HG03442 (cell line): ENCODE measurements at regions not wholly inside any gene's neighbourhood (a gene's known extent, or its start where the extent isn't known, plus 50 kb on each side); places are given as distances from the start of the nearest gene placed in this dataset.

Experiments
- ATAC-seq: cut with Tn5 transposase; IDR thresholded peaks from one replicate; pipeline ENCODE4 v1.9.1; 2021; ENCODE audit warnings: mild to moderate bottlenecking, moderate library complexity; ENCODE audit not compliant: unreplicated experiment

- ATAC-seq = no peak
These were observed 66.3 kb upstream of the NCOR2 start for GRCh38 chr12:124633365-124634362.

DNA sequence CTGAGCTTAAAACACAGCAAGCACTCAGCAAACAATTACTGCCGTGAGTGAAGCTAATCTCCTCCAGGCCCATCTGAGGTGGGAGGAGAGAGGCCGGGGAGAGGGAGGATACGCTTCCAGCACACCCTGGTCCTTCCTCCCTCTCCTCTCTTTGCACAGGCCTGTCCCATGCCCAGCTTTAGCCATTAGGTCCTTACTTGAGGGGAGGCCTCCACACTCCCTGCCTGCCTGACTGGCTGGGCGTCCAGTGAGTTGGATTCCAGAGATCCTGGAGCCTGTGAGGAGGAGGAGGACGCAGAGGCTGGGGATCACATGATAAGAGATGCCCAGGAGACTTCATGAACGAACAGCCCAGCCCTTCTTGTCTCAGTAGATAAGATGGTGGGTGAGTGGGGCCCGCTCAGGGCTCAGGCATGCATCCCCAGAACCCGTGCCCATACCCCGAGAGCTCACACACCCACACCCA lies 65.1 kb upstream of the NCOR2 start:
- ATAC-seq = no peak

DNA sequence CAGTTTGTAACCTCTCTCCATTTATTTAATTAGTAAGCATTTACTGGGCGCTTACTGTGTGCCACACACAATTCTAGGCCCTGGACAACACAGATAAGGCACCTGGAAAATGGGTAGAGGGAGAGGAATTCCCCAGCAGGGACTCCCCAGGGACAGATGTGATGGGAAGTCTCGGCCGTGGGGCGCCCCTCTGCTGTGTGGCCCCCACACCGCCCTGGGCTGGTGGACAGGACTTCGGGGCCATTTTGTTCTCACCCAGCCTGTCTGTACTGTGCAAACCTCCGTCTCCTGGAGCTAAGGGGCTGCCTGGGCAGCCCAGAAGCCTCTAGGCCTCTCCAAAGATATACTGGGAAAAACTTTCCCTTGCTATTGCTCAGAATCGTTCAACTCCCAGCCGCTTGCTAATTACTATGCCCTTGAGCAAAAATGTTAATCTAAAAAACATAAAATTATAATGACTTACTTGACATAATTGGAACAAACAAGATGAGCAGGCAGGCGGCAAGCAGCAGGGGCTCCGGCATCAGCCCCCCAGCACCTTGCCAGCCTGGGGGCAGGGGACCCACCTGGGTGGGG lies 64.4 kb upstream of the NCOR2 start:
- no peak for ATAC-seq

DNA sequence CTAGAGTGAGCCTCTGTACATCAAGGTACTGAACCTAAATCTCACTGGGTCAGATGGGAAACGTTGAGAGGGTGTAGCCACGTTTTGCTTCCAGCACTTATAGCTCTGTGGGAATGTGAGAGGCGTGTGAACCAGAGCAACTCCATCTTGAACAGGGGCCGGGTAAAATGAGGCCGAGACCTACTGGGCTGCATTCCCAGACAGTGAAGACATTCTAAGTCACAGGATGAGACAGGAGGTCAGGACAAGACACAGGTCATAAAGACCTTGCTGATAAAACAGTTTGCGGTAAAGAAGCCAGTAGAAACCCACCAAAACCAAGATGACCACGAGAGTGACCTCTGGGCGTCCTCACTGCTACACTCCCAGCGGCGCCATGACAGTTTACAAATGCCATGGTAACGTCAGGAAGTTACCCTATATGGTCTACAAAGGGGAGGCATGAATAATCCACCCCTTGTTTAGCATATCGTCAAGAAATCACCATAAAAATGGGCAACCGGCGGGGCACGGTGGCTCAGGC lies 63.4 kb upstream of the NCOR2 start:
- no peak for ATAC-seq

GRCh38 chr12:124629789-124630480 lies 62.5 kb upstream of the NCOR2 start:
- no peak for ATAC-seq

DNA sequence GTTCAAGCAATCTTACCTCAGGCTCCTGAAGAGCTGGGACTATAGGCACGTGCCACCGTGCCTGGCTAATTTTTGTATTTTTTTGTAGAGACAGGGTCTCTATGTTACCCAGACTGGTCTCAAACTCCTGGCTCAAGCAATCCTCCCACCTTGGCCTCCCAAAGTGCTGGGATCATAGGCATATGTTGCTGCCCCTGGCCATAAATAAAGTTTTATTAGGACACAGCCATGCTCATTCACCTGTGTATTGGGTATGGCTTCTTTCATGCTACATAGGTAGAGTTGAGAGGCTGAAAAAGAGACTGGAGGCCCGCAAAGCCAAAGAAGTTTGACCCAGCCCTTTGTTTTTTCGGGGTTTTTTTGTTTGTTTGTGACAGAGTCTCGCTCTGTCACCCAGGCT lies 61.7 kb upstream of the NCOR2 start:
- no peak for ATAC-seq

GRCh38 chr12:124627956-124628355 lies 60.5 kb upstream of the NCOR2 start:
- no peak for ATAC-seq

GRCh38 chr12:124626971-124627411 lies 59.6 kb upstream of the NCOR2 start:
- ATAC-seq = no peak

GRCh38 chr12:124625867-124626675 lies 58.7 kb upstream of the NCOR2 start:
- no peak for ATAC-seq

- ATAC-seq = no peak
These were observed 57.4 kb upstream of the NCOR2 start for GRCh38 chr12:124624823-124625222.

DNA sequence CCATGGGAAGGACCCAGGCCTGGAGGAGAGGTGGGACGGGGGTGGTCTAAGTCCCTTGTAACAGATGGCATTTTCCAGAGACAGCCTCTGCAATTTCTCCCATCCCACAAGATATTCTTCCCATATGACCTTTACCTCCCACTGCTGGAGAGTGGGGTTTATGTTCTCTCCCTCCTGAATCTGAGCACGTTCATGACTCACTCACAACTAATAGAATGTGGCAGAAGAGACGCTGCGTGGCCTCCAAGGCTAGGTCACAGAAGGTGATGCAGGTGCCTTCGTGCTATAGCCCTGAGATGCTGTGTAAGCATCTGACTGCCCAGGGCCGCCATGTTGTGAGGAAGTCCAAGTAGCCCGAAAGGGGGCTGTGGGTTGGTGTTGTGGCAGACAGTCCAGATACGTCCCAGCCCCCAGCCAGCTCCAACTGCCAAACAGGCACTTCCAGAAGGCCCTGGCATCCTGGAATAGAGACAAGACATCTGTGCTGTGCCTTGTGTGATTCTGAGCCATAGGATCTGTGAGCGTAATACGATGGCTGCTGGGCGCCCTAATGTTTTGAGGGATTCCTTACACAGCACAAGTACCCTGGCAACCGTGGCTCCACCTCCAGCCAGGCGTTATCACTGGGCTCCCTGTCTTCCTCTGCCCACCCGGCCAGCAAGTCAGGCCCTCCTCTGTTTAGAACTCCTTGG lies 56.1 kb upstream of the NCOR2 start:
- no peak for ATAC-seq

DNA sequence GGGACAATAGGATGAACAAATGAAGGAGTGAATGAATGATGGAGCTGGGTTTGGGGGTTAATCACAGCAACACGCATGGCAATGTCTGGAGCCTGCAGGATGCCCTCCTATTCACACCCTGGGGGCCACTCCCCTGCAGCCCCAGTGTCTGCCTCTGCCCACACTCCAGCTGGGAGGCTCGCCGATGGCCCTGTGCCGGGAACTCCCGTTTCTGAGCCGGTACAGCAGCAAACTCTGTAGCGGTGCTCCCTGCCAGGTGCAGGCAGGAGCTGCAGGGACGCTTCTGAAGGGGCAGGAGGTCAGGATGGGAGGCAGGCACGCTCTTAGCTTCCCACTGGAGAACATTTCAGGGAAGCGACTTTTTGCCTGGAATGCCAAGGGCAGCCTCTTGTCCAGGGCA lies 55.4 kb upstream of the NCOR2 start:
- no peak for ATAC-seq

DNA sequence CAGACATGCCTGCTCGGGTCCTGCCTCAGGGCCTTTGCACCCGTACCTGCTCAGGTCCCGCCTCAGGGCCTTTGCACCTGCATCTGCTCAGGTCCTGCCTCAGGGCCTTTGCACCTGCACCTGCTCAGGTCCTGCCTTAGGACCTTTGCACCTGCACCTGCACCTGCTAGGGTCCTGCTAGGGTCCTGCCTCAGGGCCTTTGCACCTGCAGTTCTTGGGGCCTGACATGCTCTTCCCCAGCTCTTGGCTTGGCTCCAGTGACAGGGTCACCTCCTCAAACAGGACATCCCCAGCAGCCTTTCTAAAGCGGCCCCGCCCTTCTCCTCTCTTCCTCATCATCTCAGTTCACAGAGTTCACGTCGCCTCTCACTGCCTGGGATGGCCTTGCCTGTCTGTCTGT lies 54.9 kb upstream of the NCOR2 start:
- ATAC-seq = no peak

DNA sequence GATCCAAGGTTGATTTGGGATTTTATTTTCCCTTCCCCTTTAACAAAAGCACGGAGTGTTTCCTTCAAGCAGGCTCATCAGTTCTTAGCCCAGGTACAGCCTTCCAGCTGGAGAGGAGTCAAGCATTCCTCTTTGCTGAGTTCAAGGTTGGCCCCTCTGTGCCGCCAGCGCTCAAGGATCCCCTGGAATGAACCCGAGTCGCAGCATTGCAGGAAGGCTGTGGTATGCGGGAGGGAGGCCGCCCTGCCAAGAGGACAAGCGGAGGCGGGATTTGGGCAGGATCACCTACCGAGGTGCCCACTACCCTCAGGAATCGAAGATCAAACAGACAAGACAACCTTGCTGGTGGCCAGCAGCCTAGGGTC lies 53.9 kb upstream of the NCOR2 start:
- ATAC-seq = no peak

DNA sequence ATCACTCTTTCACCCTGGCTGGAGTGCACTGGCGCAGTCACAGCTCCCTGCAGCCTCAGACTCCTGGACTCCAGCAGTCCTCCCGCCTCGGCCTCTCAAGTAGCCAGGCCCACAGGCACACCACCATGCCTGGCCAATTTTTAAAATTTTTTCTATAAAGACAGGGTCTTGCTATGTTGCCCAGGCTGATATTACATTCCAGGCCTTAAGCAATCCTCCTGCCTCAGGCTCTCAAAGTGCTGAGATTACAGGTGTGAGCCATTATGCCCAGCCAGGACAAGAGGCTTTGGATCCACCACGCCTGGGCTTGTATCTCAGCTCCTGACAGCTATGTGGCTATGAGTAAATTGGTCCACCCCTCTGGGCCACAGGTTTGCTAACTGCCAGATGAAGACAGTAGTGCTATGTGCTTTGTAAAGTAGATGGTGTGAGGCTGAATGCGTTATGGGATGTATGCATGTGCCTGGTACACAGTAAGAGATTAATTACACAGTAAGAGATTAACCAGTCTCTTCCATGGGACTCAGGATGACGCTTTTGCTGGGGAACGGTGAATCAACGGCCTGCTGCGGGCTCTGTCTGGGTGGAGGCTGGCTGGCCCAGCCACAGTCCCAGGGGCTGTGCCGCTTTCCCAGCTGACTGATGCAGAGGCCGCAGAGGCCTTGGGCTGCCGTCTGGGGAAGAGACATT lies 53.3 kb upstream of the NCOR2 start:
- ATAC-seq = no peak

DNA sequence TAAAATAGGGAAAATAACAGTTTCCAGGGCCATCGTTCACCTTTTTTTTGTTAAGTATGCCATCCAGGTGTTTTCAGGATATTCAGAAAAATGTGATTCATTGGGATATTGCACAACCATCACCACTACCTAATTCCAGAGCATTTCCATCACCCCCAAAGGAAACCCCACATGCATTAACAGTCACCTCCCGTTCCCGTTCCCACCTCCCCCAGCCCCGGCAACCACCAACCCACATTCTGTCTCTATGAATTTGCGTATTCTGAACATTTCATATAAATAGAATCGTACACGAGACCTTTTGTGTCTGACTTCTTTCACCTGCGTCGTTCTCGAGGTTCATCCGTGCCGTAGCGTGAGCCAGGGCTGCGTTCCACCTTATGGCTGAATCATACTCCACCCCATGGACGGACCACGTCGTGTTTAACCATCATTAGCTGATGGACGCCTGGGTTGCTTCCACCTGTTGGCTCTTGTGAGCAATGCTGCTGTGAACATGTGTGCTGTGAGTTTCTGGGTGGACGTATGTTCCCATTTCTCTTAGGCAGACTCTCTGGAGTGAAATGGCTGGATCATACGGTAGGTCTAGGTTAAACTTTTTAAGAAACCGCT lies 51.0 kb upstream of the NCOR2 start:
- no peak for ATAC-seq

- no peak for ATAC-seq
These were observed 50.2 kb upstream of the NCOR2 start for GRCh38 chr12:124617615-124618014.
